ENCODE measurements at regions not wholly inside any gene's neighbourhood (a gene's known extent, or its start where the extent isn't known, plus 50 kb on each side); places are given as distances from the start of the nearest gene placed in this dataset.

DNA sequence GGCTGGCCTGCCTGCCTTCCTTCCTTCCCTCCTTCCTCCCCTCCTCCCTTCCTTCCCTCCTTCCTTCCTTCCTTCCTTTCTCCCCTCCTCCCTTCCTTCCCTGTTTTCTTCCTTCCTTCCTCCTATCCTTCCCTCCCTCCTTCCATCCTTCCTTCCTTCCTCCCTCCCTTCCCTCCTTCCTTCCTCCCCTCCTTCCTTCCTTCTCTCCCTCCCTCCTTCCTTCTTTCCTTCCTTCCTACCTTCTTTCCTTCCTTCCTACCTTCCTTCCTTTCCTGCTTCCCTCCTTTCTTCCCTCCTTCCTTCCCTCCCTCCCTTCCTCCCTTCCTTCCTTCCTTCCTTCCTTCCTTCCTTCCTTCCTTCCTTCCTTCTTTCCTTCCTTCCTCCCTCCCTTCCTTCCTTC, 70.1 kb upstream of the PTGFR start:
- no peak overlapping the region for H3K4me3 Mint-ChIP-seq
- no peaks in the 10 kb centered on the region for H3K4me1 Mint-ChIP-seq (ENCODE audit: low read depth)
- no peaks in the 10 kb centered on the region for H3K27me3 Mint-ChIP-seq (ENCODE audit: low read depth)
- no peaks in the 10 kb centered on the region for H3K9me3 Mint-ChIP-seq
- ATAC-seq (no peak), DNase-seq (no peak)
- no peaks in the 10 kb centered on the region for H3K36me3 Mint-ChIP-seq (ENCODE audit: insufficient read depth)

GRCh38 chr1:78424720-78425119, 66.1 kb upstream of the PTGFR start:
- no peaks in the 10 kb centered on the region for H3K9me3 Mint-ChIP-seq
- H3K27me3 Mint-ChIP-seq (ENCODE audit: low read depth), result no peaks in the 10 kb centered on the region
- no peaks in the 10 kb centered on the region for H3K4me1 Mint-ChIP-seq (ENCODE audit: low read depth)
- ATAC-seq (no peak), DNase-seq (no peak)
- H3K4me3 Mint-ChIP-seq, result no peak overlapping the region
- no peaks in the 10 kb centered on the region for H3K36me3 Mint-ChIP-seq (ENCODE audit: insufficient read depth)

GRCh38 chr1:78426408-78426807, 64.4 kb upstream of the PTGFR start:
- no peak for ATAC-seq
- H3K27me3 Mint-ChIP-seq (ENCODE audit: low read depth), result no peaks in the 10 kb centered on the region
- no peaks in the 10 kb centered on the region for H3K36me3 Mint-ChIP-seq (ENCODE audit: insufficient read depth)
- no peak for DNase-seq
- H3K4me1 Mint-ChIP-seq (ENCODE audit: low read depth), result no peaks in the 10 kb centered on the region
- H3K9me3 Mint-ChIP-seq, result no peaks in the 10 kb centered on the region
- no peak overlapping the region for H3K4me3 Mint-ChIP-seq

DNA sequence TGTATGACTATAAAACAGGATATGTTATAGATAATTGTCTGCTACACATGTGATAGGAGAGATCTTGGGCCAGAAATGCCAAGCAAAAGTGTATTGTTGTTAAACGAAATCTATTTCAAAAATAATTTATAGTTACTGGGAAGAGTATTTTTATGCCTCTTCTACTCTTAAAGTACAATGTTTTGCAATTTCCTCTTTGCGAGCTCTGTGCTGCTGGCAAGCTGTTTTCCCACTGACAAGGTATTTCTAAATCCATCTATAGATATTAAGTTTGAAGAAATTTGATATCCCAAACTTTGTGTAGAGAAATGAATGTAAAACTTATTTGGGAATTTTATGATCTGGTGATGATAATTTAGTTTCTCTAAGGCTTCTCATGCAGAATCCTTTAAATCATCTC, 63.3 kb upstream of the PTGFR start:
- DNase-seq (no peak), ATAC-seq (no peak)
- Mint-ChIP-seq H3K4me3 (no peak overlapping the region), H3K36me3 (ENCODE audit: insufficient read depth) (no peaks in the 10 kb centered on the region), H3K27me3 (ENCODE audit: low read depth) (no peaks in the 10 kb centered on the region), H3K4me1 (ENCODE audit: low read depth) (no peaks in the 10 kb centered on the region), H3K9me3 (no peaks in the 10 kb centered on the region)

GRCh38 chr1:78432016-78432415, 58.8 kb upstream of the PTGFR start:
- no peak overlapping the region for H3K4me3 Mint-ChIP-seq
- no peaks in the 10 kb centered on the region for H3K36me3 Mint-ChIP-seq (ENCODE audit: insufficient read depth)
- no peaks in the 10 kb centered on the region for H3K4me1 Mint-ChIP-seq (ENCODE audit: low read depth)
- ATAC-seq (no peak), DNase-seq (no peak)
- no peaks in the 10 kb centered on the region for H3K27me3 Mint-ChIP-seq (ENCODE audit: low read depth)
- H3K9me3 Mint-ChIP-seq, result peaks cover 12% of the 10 kb centered on the region

- no peaks in the 10 kb centered on the region for H3K36me3 Mint-ChIP-seq (ENCODE audit: insufficient read depth)
- H3K9me3 Mint-ChIP-seq, result peaks cover 12% of the 10 kb centered on the region
- DNase-seq (no peak), ATAC-seq (no peak)
- no peak overlapping the region for H3K4me3 Mint-ChIP-seq
- H3K27me3 Mint-ChIP-seq (ENCODE audit: low read depth), result no peaks in the 10 kb centered on the region
- H3K4me1 Mint-ChIP-seq (ENCODE audit: low read depth), result no peaks in the 10 kb centered on the region
Measured at GRCh38 chr1:78434351-78434750, 56.4 kb upstream of the PTGFR start.

DNA sequence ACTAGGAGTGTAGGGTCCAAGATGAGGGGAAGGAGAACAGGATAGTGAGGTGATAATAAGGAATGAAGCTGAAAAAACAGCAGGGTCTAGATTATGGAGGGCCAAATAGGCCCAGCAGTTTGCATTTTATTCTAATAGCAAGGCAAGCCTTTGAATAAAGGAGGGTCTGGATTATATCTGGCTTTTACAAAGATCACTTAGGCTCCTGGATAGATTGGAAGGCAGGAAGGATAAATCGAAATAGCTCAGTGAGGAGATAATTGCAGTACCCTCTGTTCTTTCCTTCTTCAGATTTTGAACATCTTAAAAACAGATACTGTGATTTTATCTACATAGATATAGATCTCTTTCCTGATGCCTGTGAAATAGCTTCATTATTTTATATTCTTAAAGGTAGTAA, 53.8 kb upstream of the PTGFR start:
- no peak for DNase-seq
- ATAC-seq, result no peak
- H3K4me1 Mint-ChIP-seq (ENCODE audit: low read depth), result no peaks in the 10 kb centered on the region
- no peaks in the 10 kb centered on the region for H3K27me3 Mint-ChIP-seq (ENCODE audit: low read depth)
- H3K4me3 Mint-ChIP-seq, result no peak overlapping the region
- no peaks in the 10 kb centered on the region for H3K36me3 Mint-ChIP-seq (ENCODE audit: insufficient read depth)
- H3K9me3 Mint-ChIP-seq, result peaks cover 12% of the 10 kb centered on the region

DNA sequence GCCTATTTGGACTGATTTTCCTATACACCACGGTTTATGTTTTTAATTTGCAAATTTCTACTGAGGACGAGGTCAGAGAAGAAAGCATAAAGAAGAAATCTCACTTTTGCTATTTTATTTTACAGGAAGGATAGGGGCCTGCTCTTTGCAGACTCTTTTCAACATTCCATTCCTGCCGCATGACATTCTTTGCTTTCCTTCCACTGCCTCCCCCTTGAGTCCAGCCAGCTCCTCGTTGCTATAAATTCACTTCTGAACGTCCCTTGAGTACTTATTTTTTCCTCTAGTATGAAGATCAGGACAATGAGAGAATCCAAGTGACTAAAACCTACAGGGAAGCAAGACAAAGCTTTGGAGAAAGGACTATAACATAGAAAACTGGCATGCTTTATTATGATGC, 53.4 kb upstream of the PTGFR start:
- H3K4me3 Mint-ChIP-seq, result no peak overlapping the region
- peaks cover 12% of the 10 kb centered on the region for H3K9me3 Mint-ChIP-seq
- DNase-seq (no peak), ATAC-seq (no peak)
- no peaks in the 10 kb centered on the region for H3K4me1 Mint-ChIP-seq (ENCODE audit: low read depth)
- H3K36me3 Mint-ChIP-seq (ENCODE audit: insufficient read depth), result no peaks in the 10 kb centered on the region
- no peaks in the 10 kb centered on the region for H3K27me3 Mint-ChIP-seq (ENCODE audit: low read depth)

GRCh38 chr1:78437941-78438340, 52.8 kb upstream of the PTGFR start:
- Mint-ChIP-seq H3K27me3 (ENCODE audit: low read depth) (no peaks in the 10 kb centered on the region), H3K36me3 (ENCODE audit: insufficient read depth) (no peaks in the 10 kb centered on the region), H3K4me1 (ENCODE audit: low read depth) (no peaks in the 10 kb centered on the region), H3K4me3 (no peak overlapping the region), H3K9me3 (peaks cover 12% of the 10 kb centered on the region)
- ATAC-seq (no peak), DNase-seq (no peak)

DNA sequence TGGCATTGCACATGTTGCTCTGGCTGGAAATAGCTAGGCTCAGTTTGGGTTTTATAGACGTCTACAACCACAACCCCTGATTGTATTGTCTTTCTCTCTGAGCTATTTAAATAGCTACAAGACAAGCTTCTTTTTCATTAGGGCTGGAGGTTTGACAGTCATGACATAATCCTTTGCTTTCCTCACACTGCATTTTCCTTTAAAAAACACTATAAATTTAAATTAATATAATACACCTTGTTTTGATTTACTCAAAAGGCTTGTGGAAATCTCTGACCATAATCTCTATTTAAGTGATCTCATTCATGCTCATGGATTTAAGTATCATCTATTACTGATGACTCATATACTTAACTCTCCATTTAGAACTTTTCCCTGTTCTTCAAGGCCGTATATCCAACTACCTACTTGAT, 50.4 kb upstream of the PTGFR start:
- Mint-ChIP-seq H3K27me3 (ENCODE audit: low read depth) (no peaks in the 10 kb centered on the region), H3K36me3 (ENCODE audit: insufficient read depth) (no peaks in the 10 kb centered on the region), H3K4me1 (ENCODE audit: low read depth) (no peaks in the 10 kb centered on the region), H3K4me3 (no peak overlapping the region), H3K9me3 (peaks cover 4% of the 10 kb centered on the region)
- no peak for DNase-seq
- ATAC-seq, result no peak
